ENCODE measurements at regions not wholly inside any gene's neighbourhood (a gene's known extent, or its start where the extent isn't known, plus 50 kb on each side); places are given as distances from the start of the nearest gene placed in this dataset.

DNA sequence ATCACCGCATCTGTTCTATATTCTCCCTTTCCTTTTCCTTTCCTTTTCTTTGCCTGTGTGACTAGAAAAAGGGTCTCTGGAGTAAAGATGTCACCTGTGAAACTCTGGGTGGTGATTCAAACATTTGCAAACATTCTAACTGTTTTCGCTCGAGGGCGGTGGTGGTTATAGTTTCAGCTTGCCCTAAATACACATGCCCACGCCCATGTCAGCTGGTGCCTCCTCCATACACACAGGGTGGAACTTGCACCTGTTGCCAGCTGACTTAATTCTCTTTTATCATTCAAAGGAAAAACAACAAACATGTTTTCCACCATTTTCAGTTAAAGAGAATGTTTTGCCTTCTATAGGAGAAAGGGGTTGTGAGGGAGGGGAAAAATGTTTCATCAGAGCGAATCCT is 381.9 kb upstream of the ARID1B start:
- H3K9me3 ChIP-seq (ENCODE audit: insufficient read depth, low read length): no peaks in the 10 kb centered on the region
- H3K4me2 ChIP-seq (ENCODE audit: low read length): peak overlapping the region; percentile 7; the same call in 1 of the 2 replicates
- H3K36me3 ChIP-seq (replicated peaks; ENCODE audit: low read depth, low read length): no peaks in the 10 kb centered on the region
- peaks cover 12% of the 10 kb centered on the region for H3K4me1 ChIP-seq (ENCODE audit: low read length)
- no peak overlapping the region for H3K4me3 ChIP-seq (ENCODE audit: low read length)
- TF ChIP-seq, protein P1, sequence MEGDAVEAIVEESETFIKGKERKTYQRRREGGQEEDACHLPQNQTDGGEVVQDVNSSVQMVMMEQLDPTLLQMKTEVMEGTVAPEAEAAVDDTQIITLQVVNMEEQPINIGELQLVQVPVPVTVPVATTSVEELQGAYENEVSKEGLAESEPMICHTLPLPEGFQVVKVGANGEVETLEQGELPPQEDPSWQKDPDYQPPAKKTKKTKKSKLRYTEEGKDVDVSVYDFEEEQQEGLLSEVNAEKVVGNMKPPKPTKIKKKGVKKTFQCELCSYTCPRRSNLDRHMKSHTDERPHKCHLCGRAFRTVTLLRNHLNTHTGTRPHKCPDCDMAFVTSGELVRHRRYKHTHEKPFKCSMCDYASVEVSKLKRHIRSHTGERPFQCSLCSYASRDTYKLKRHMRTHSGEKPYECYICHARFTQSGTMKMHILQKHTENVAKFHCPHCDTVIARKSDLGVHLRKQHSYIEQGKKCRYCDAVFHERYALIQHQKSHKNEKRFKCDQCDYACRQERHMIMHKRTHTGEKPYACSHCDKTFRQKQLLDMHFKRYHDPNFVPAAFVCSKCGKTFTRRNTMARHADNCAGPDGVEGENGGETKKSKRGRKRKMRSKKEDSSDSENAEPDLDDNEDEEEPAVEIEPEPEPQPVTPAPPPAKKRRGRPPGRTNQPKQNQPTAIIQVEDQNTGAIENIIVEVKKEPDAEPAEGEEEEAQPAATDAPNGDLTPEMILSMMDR (IDR thresholded peaks at IDR 0.05; ENCODE audit: low read depth, low read length): no peak
- no peak for TF ChIP-seq EZH2phosphoT487 (IDR thresholded peaks at IDR 0.05; ENCODE audit: low read depth)
- no peak overlapping the region for H3K27ac ChIP-seq (ENCODE audit: low read length)
- no peaks in the 10 kb centered on the region for H3K79me2 ChIP-seq (ENCODE audit: low read length)
- no peak overlapping the region for H2AFZ ChIP-seq (ENCODE audit: low read depth, low read length)
- no peak overlapping the region for H3K9ac ChIP-seq (ENCODE audit: low read length)
- H4K20me1 ChIP-seq (ENCODE audit: insufficient read depth, low read length): no peaks in the 10 kb centered on the region
- H3K27me3 ChIP-seq (ENCODE audit: low read depth, low read length): peaks cover 60% of the 10 kb centered on the region

DNA sequence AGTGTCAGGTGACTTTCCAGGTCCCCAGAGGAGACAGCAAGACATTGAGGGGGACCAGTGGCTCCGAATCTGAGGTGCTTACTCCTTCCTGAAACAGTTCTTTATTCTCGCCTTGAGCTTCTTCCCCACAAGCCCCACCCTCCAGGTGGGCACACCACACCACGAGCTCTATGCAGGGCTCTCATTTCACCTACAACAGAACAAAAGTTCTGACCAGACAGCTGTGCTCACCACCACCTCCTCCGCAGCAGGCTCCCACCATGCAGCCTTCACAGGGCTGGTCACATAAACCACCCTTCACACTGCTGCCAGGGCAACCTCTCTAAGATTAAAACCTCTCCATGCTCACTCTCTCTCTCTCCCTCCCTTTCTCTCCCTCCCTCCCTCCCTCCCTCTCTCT is 384.5 kb upstream of the ARID1B start:
- no peak for TF ChIP-seq EZH2phosphoT487 (IDR thresholded peaks at IDR 0.05; ENCODE audit: low read depth)
- TF ChIP-seq, protein P1 (IDR thresholded peaks at IDR 0.05; ENCODE audit: low read depth, low read length): no peak
- Histone ChIP-seq H3K4me3 (ENCODE audit: low read length) (no peak overlapping the region), H3K27me3 (ENCODE audit: low read depth, low read length) (peaks cover 47% of the 10 kb centered on the region), H4K20me1 (ENCODE audit: insufficient read depth, low read length) (no peaks in the 10 kb centered on the region), H3K4me2 (ENCODE audit: low read length) (no peak overlapping the region), H3K27ac (ENCODE audit: low read length) (no peak overlapping the region), H3K9me3 (ENCODE audit: insufficient read depth, low read length) (no peaks in the 10 kb centered on the region), H3K4me1 (ENCODE audit: low read length) (peaks cover 12% of the 10 kb centered on the region), H3K36me3 (replicated peaks; ENCODE audit: low read depth, low read length) (no peaks in the 10 kb centered on the region), H3K79me2 (ENCODE audit: low read length) (no peaks in the 10 kb centered on the region), H3K9ac (ENCODE audit: low read length) (no peak overlapping the region), H2AFZ (ENCODE audit: low read depth, low read length) (no peak overlapping the region)

DNA sequence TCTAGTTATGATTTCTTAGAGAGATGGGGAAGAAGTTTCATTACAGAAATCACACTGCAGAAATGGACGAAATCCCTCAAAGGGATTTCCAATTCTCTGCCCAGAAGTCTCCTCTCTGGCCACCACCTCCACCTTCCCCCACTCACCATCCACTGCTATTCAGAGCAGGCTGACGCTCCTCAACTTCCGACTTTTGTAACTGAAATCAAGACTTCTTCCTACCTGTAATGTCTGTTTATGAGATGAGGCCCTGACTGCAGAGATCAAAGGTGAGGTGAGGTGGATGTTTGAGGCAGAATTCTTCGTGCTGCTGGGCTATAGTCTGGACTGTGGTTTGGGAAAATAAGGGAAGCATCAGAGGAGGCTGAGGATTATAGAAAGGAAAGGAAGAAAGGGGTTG is 385.2 kb upstream of the ARID1B start:
- peaks cover 12% of the 10 kb centered on the region for H3K4me1 ChIP-seq (ENCODE audit: low read length)
- no peak overlapping the region for H3K9ac ChIP-seq (ENCODE audit: low read length)
- no peaks in the 10 kb centered on the region for H4K20me1 ChIP-seq (ENCODE audit: insufficient read depth, low read length)
- no peaks in the 10 kb centered on the region for H3K79me2 ChIP-seq (ENCODE audit: low read length)
- no peaks in the 10 kb centered on the region for H3K9me3 ChIP-seq (ENCODE audit: insufficient read depth, low read length)
- peaks cover 41% of the 10 kb centered on the region for H3K27me3 ChIP-seq (ENCODE audit: low read depth, low read length)
- H3K4me3 ChIP-seq (ENCODE audit: low read length): no peak overlapping the region
- TF ChIP-seq EZH2phosphoT487 (IDR thresholded peaks at IDR 0.05; ENCODE audit: low read depth): no peak
- TF ChIP-seq, protein P1 (IDR thresholded peaks at IDR 0.05; ENCODE audit: low read depth, low read length): no peak
- H3K4me2 ChIP-seq (ENCODE audit: low read length): no peak overlapping the region
- H3K36me3 ChIP-seq (replicated peaks; ENCODE audit: low read depth, low read length): no peaks in the 10 kb centered on the region
- no peak overlapping the region for H3K27ac ChIP-seq (ENCODE audit: low read length)
- H2AFZ ChIP-seq (ENCODE audit: low read depth, low read length): no peak overlapping the region

DNA sequence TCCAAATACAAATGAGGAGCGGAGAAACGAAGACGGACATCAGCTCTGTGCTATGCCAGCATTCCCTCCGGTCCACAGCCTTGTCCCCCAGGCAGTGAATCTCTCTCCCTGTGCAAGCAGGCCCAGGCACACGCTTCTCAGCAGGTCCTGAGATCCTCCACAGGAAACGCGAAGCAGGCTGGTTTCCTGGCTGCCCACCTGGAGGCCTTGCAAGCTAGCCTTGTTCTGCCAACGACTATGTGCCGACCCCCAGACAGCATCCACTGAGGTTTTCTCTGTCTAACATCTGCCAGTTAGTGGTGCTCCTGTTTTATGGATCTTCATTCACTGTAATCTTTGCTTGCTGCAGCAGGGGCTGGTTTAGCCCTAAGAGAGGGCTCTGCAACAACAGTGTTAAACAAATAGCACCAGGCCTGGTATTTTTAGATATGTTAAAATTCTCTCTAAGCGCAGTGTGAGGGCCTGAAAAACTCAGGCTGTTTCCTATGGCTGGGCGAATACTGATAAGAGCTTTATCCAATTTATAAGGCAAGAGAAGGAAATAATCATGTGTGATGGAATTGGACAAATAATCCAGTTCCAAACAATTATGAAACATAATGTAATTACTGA is 386.0 kb upstream of the ARID1B start:
- H3K4me1 ChIP-seq (ENCODE audit: low read length): peaks cover 6% of the 10 kb centered on the region
- H3K4me2 ChIP-seq (ENCODE audit: low read length): no peak overlapping the region
- no peak overlapping the region for H2AFZ ChIP-seq (ENCODE audit: low read depth, low read length)
- H3K79me2 ChIP-seq (ENCODE audit: low read length): no peaks in the 10 kb centered on the region
- H3K9me3 ChIP-seq (ENCODE audit: insufficient read depth, low read length): no peaks in the 10 kb centered on the region
- no peaks in the 10 kb centered on the region for H3K36me3 ChIP-seq (replicated peaks; ENCODE audit: low read depth, low read length)
- peaks cover 34% of the 10 kb centered on the region for H3K27me3 ChIP-seq (ENCODE audit: low read depth, low read length)
- H3K9ac ChIP-seq (ENCODE audit: low read length): no peak overlapping the region
- no peak overlapping the region for H3K4me3 ChIP-seq (ENCODE audit: low read length)
- H4K20me1 ChIP-seq (ENCODE audit: insufficient read depth, low read length): no peaks in the 10 kb centered on the region
- TF ChIP-seq EZH2phosphoT487 (IDR thresholded peaks at IDR 0.05; ENCODE audit: low read depth): no peak
- TF ChIP-seq, protein P1 (IDR thresholded peaks at IDR 0.05; ENCODE audit: low read depth, low read length): no peak
- H3K27ac ChIP-seq (ENCODE audit: low read length): no peak overlapping the region
